ENCODE measurements at regions not wholly inside any gene's neighbourhood (a gene's known extent, or its start where the extent isn't known, plus 50 kb on each side); places are given as distances from the start of the nearest gene placed in this dataset.

- TF ChIP-seq EZH2 (IDR thresholded peaks at IDR 0.05; ENCODE audit: borderline replicate concordance, low read depth, low read length, severe bottlenecking) (no peak), CTCF (IDR thresholded peaks at IDR 0.05; ENCODE audit: borderline replicate concordance, extremely low read depth, low read length, poor library complexity, severe bottlenecking) (no peak)
Observed at GRCh38 chr6:21455071-21455470, 138.5 kb upstream of the SOX4 start.

Measured in DND-41 (cell line).